Choroid plexus epithelial cell (primary cell): ENCODE measurements at regions not wholly inside any gene's neighbourhood (a gene's known extent, or its start where the extent isn't known, plus 50 kb on each side); places are given as distances from the start of the nearest gene placed in this dataset.

Source experiments
- DNase-seq: peaks from one replicate; pipeline ENCODE4 v3.0.0-alpha.2; 2010; ENCODE audit warnings: low read depth
- H3K4me3 ChIP-seq: 2 replicates; pipeline ENCODE4 v1.5.1; 2011; ENCODE audit warnings: low read depth, mild to moderate bottlenecking, control low read depth, low read length, moderate library complexity
- CTCF ChIP-seq: conservative IDR thresholded peaks from 2 replicates; pipeline ENCODE4 v1.5.1; 2011; ENCODE audit warnings: low read depth, mild to moderate bottlenecking, control low read depth, inconsistent platforms, low read length, moderate library complexity

GRCh38 chr1:95382000-95382786 is 148.2 kb downstream of the RWDD3 start:
- H3K4me3 ChIP-seq = no peak overlapping the region
- DNase-seq = no peak
- no peak for TF ChIP-seq CTCF

- no peak for DNase-seq
- H3K4me3 ChIP-seq = no peak overlapping the region
- no peak for TF ChIP-seq CTCF
Observed at GRCh38 chr1:95383111-95383510, 149.1 kb downstream of the RWDD3 start.

GRCh38 chr1:95384567-95384966 is 150.6 kb downstream of the RWDD3 start:
- no peak overlapping the region for H3K4me3 ChIP-seq
- DNase-seq = no peak
- no peak for TF ChIP-seq CTCF

- TF ChIP-seq CTCF = no peak
- DNase-seq = no peak
Observed at GRCh38 chr1:95386371-95386770, 152.4 kb downstream of the RWDD3 start.

GRCh38 chr1:95386915-95387314 is 152.9 kb downstream of the RWDD3 start:
- no peak for DNase-seq
- no peak for TF ChIP-seq CTCF
- H3K4me3 ChIP-seq = no peak overlapping the region

More at GRCh38 chr1:95386371-95386770, 152.4 kb downstream of the RWDD3 start:
- no peak overlapping the region for H3K4me3 ChIP-seq

GRCh38 chr1:95388031-95388430 is 154.0 kb downstream of the RWDD3 start:
- no peak for DNase-seq
- H3K4me3 ChIP-seq = no peak overlapping the region
- TF ChIP-seq CTCF = no peak

GRCh38 chr1:95393434-95393833 is 159.4 kb downstream of the RWDD3 start:
- no peak for DNase-seq
- no peak overlapping the region for H3K4me3 ChIP-seq
- TF ChIP-seq CTCF = no peak
